B cell (primary cell): ENCODE measurements at regions not wholly inside any gene's neighbourhood (a gene's known extent, or its start where the extent isn't known, plus 50 kb on each side); places are given as distances from the start of the nearest gene placed in this dataset.

ENCODE experiments used
- ATAC-seq: fragments of 200-7000 bp; cut with Tn5 transposase; one replicate; pipeline ENCODE4 v1.10.0; 2021; ENCODE audit warnings: low read depth, mild to moderate bottlenecking, moderate number of reproducible peaks, moderate library complexity
- CTCF ChIA-PET: fragments of 350-600 bp; sonication (Branson Sonifier 250); formaldehyde crosslinking; loops from one replicate; lab custom pipeline; 2021; ENCODE audit warnings: antibody characterized with exemption, inconsistent platforms; lab: Charles Lee
- POLR2A ChIA-PET: fragments of 350-600 bp; sonication (Branson Sonifier 250); formaldehyde crosslinking; loops from one replicate; lab custom pipeline; 2021; ENCODE audit warnings: antibody characterized with exemption; lab: Charles Lee
- DNase-seq: peaks from one replicate; pipeline ENCODE4 v3.0.0; 2013
- H2AFZ ChIP-seq: 2 replicates; pipeline ENCODE4 v1.6.1; 2012; ENCODE audit warnings: mild to moderate bottlenecking, low read depth, low read length; ENCODE audit not compliant: insufficient read depth, poor library complexity, severe bottlenecking
- H3K27ac ChIP-seq, 2 donors: 1 replicate in 1 of 2; 2 replicates in 1 of 2; pipeline ENCODE4 v1.5.1; 2012 to 2013; ENCODE audit warnings: low read length in 2 of 2, mild to moderate bottlenecking in 2 of 2, moderate library complexity in 1 of 2
- H3K27me3 ChIP-seq, 4 experiments: fragments of 200-600 bp in 1 of 4; sonication (generic) in 1 of 4; replicated peaks in 1 of 4; 1 replicate in 2 of 4; 2 replicates in 2 of 4; pipeline versions ENCODE4 v1.6.1 to v1.7.0; 2013 to 2016; ENCODE audit warnings: low read length in 3 of 4, mild to moderate bottlenecking in 2 of 4, mixed read lengths in 1 of 4, moderate library complexity in 1 of 4; ENCODE audit not compliant: insufficient read depth in 4 of 4, control insufficient read depth in 3 of 4; ENCODE audit errors: control extremely low read depth in 1 of 4
- H3K36me3 ChIP-seq, 2 experiments: replicated peaks in 1 of 2; 1 replicate in 1 of 2; 2 replicates in 1 of 2; pipeline versions ENCODE4 v1.6.1 to v1.7.1; 2013; ENCODE audit warnings: low read length in 1 of 2; ENCODE audit not compliant: insufficient read depth in 2 of 2, control insufficient read depth in 1 of 2; ENCODE audit errors: control extremely low read depth in 1 of 2, extremely low read depth in 1 of 2
- H3K4me1 ChIP-seq, 2 donors: fragments of 200-600 bp in 1 of 2; sonication (generic) in 1 of 2; 1 replicate in 1 of 2; 2 replicates in 1 of 2; pipeline versions ENCODE4 v1.5.1 to v1.6.1; 2013 to 2017; ENCODE audit warnings: low read length in 2 of 2; ENCODE audit not compliant: control insufficient read depth in 2 of 2, insufficient read depth in 2 of 2
- H3K4me2 ChIP-seq: replicated peaks from 2 replicates; pipeline ENCODE3; 2012; ENCODE audit warnings: mild to moderate bottlenecking, low read depth, low read length; ENCODE audit not compliant: poor library complexity, severe bottlenecking
- H3K4me3 ChIP-seq, 5 experiments: fragments of 200-600 bp in 1 of 5; sonication (generic) in 1 of 5; 1 replicate in 3 of 5; 2 replicates in 2 of 5; pipeline versions ENCODE4 v1.5.1 to v1.7.0; 2011 to 2016; ENCODE audit warnings: low read length in 4 of 5, mild to moderate bottlenecking in 4 of 5, low read depth in 2 of 5, control low read depth in 1 of 5, moderate library complexity in 1 of 5; ENCODE audit not compliant: insufficient read depth in 1 of 5; ENCODE audit errors: control extremely low read depth in 1 of 5, extremely low read depth in 1 of 5
- H3K79me2 ChIP-seq: fragments of 200-600 bp; sonication (generic); one replicate; pipeline ENCODE4 v1.6.0; 2016; ENCODE audit warnings: low read length; ENCODE audit not compliant: control insufficient read depth, insufficient read depth
- H3K9ac ChIP-seq: fragments of 200-600 bp; sonication (generic); 2 replicates; pipeline ENCODE4 v1.6.1; 2017; ENCODE audit warnings: mild to moderate bottlenecking, low read length, moderate library complexity
- H3K9me3 ChIP-seq, 3 donors: one replicate each; pipeline versions ENCODE4 v1.6.1 to v1.7.1; 2013; ENCODE audit warnings: low read length in 2 of 3; ENCODE audit not compliant: control insufficient read depth in 2 of 3, insufficient read depth in 1 of 3; ENCODE audit errors: control extremely low read depth in 1 of 3
- H4K20me1 ChIP-seq: 2 replicates; pipeline ENCODE4 v1.6.0; 2012; ENCODE audit warnings: mild to moderate bottlenecking, low read length; ENCODE audit not compliant: insufficient read depth, control insufficient read depth, poor library complexity, severe bottlenecking
- H3K27ac Mint-ChIP-seq: one replicate; pipeline ENCODE4 v1.8.0; 2021; ENCODE audit warnings: mixed read lengths
- H3K27me3 Mint-ChIP-seq: one replicate; pipeline ENCODE4 v1.8.0; 2021; ENCODE audit warnings: mixed read lengths
- H3K4me1 Mint-ChIP-seq: one replicate; pipeline ENCODE4 v1.8.0; 2021; ENCODE audit warnings: mixed read lengths
- H3K4me3 Mint-ChIP-seq: one replicate; pipeline ENCODE4 v1.8.0; 2021; ENCODE audit warnings: mixed read lengths
- H3K9me3 Mint-ChIP-seq: one replicate; pipeline ENCODE4 v1.8.0; 2022; ENCODE audit warnings: mixed read lengths; ENCODE audit not compliant: insufficient read depth
- CTCF ChIP-seq: fragments of 200-600 bp; IDR thresholded peaks from one replicate; pipeline ENCODE4 v1.8.0; 2022; ENCODE audit warnings: antibody characterized with exemption, mild to moderate bottlenecking
- EZH2 ChIP-seq: IDR thresholded peaks from 2 replicates; pipeline ENCODE4 v1.6.1; 2012; ENCODE audit warnings: borderline replicate concordance, low read depth, mild to moderate bottlenecking, moderate library complexity, low read length; ENCODE audit not compliant: insufficient read depth, poor library complexity, severe bottlenecking
- WGBS: methylation state at CpG from one replicate; pipeline ENCODE4 v1.1.5; 2013; ENCODE audit warnings: missing lambda C conversion rate; ENCODE audit not compliant: insufficient coverage; 5-methylcytosine and 5-hydroxymethylcytosine counted together
- intact Hi-C: fragments of 100-400 bp; cut with micrococcal nuclease; formaldehyde crosslinking; loops from one replicate; pipeline ENCODE4 v1.10.0; 2022

DNA sequence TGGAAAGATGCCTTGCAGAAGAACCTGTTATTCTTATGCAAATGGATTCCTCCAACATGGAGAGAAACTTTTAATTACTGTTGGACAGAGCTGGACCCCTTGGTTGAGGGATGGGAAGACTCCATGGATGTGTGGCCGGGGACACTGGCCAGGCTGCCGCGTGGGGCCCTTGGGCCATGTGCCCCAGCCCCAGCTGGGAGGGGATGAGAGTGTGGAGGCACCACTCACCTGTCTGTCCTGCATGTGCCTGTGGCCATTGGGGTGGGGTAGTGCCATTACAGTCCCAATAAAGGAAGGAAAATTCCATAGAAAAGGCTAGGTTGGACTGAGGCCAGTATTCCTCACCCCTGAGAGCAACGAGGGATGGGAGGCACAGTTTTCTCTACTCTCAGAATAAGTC lies 564.5 kb upstream of the PTBP2 start:
- POLR2A ChIA-PET = no interaction called here

DNA sequence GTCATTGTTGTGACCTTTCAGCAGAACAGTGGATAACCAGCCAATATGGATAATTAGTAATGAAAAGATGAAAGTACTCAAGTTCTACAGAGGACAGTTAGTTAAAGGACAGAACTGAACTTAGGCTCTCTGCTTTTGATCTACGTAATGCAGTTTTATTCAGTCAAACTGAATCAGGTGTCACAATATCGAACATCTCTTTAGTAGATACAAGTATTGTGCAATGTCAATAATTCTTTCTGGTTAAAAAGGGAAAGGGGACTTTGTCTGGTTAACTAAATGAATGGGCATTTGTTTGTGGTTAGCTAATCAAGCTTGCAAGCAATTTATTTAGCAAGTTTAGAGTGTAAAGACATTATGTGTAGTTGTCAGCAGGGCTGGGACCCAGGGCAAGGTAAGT lies 562.2 kb upstream of the PTBP2 start:
- Histone ChIP-seq H2AFZ (no peak overlapping the region), H3K27ac (no peak overlapping the region), H3K27me3 (no peaks in the 10 kb centered on the region), H3K9me3 (peaks cover 0 to 5% (median 2%) of the 10 kb centered on the region in 3 donors), H3K4me2 (no peak overlapping the region), H3K4me3 (no peak overlapping the region), H4K20me1 (no peaks in the 10 kb centered on the region), H3K4me1 (no peaks in the 10 kb centered on the region), H3K36me3 (no peaks in the 10 kb centered on the region), H3K79me2 (no peaks in the 10 kb centered on the region), H3K9ac (no peak overlapping the region)
- DNase-seq = no peak
- H3K9me3 Mint-ChIP-seq = peaks cover 7% of the 10 kb centered on the region
- no peak overlapping the region for H3K4me3 Mint-ChIP-seq
- no peaks in the 10 kb centered on the region for H3K4me1 Mint-ChIP-seq
- no peaks in the 10 kb centered on the region for H3K27me3 Mint-ChIP-seq
- no peak for ATAC-seq
- H3K27ac Mint-ChIP-seq = no peak overlapping the region
- CTCF ChIA-PET = no interaction called here
- intact Hi-C loops = no loop called here
- WGBS = no CpG with 5 or more reads among the region's 2 CpGs
- POLR2A ChIA-PET = no interaction called here
- no peak for TF ChIP-seq CTCF
- no peak for TF ChIP-seq EZH2

More for the DNA sequence above, 564.5 kb upstream of the PTBP2 start:
- Mint-ChIP-seq H3K4me3 (no peak overlapping the region), H3K9me3 (peaks cover 10% of the 10 kb centered on the region), H3K27ac (no peak overlapping the region), H3K27me3 (no peaks in the 10 kb centered on the region), H3K4me1 (no peaks in the 10 kb centered on the region)
- Histone ChIP-seq H3K79me2 (no peaks in the 10 kb centered on the region), H3K9me3 (peaks cover 0 to 5% (median 2%) of the 10 kb centered on the region in 3 donors), H3K36me3 (no peaks in the 10 kb centered on the region), H3K27me3 (no peaks in the 10 kb centered on the region), H3K4me2 (no peak overlapping the region), H3K27ac (no peak overlapping the region), H3K4me3 (no peak overlapping the region), H2AFZ (no peak overlapping the region), H4K20me1 (no peaks in the 10 kb centered on the region), H3K4me1 (no peaks in the 10 kb centered on the region), H3K9ac (no peak overlapping the region)
- 100% methylated on average over 3 of the region's 4 CpGs for WGBS
- ATAC-seq = no peak
- intact Hi-C loops = no loop called here
- DNase-seq = no peak
- TF ChIP-seq EZH2 (no peak), CTCF (no peak)
- CTCF ChIA-PET = no interaction called here
